ENCODE measurements at regions not wholly inside any gene's neighbourhood (a gene's known extent, or its start where the extent isn't known, plus 50 kb on each side); places are given as distances from the start of the nearest gene placed in this dataset.
"Not testable (repeated sequence)": the region's sequence is repeated elsewhere in the genome, so short reads cannot be mapped to it uniquely, and the experiment has no call there.

- TF ChIP-seq YY1 (IDR thresholded peaks at IDR 0.05; ENCODE audit: extremely low read depth, insufficient replicate concordance, low read depth, low read length); CTCF (IDR thresholded peaks at IDR 0.05 in 2 of 3, conservative IDR thresholded peaks at IDR 0.05 in 1 of 3; ENCODE audit: borderline replicate concordance in 1 of 3, insufficient read depth in 1 of 3, low read depth in 2 of 3, low read length in 2 of 3); REST (IDR thresholded peaks at IDR 0.05; ENCODE audit: low read depth); TCF7L2 (IDR thresholded peaks at IDR 0.05; ENCODE audit: borderline replicate concordance, extremely low read depth, insufficient read depth, insufficient read length); POLR2A (IDR thresholded peaks at IDR 0.05; ENCODE audit: borderline replicate concordance, extremely low read depth, insufficient read depth, insufficient read length); ELF1 (IDR thresholded peaks at IDR 0.05; ENCODE audit: borderline replicate concordance, low read depth); SP1 (IDR thresholded peaks at IDR 0.05; ENCODE audit: low read depth); POLR2AphosphoS5 (IDR thresholded peaks at IDR 0.05; ENCODE audit: low read depth, low read length); ZBTB33 (IDR thresholded peaks at IDR 0.05; ENCODE audit: extremely low read depth, insufficient replicate concordance, low read length); ZFX (IDR thresholded peaks at IDR 0.05); EZH2 (IDR thresholded peaks at IDR 0.05): not testable (repeated sequence)
These were observed 583.7 kb downstream of the TUBA3C start for GRCh38 chr13:18597940-18598339.

Data from HCT116 (cell line).